IMR-90 (cell line): ENCODE measurements at regions not wholly inside any gene's neighbourhood (a gene's known extent, or its start where the extent isn't known, plus 50 kb on each side); places are given as distances from the start of the nearest gene placed in this dataset.

Experiments
- CTCF ChIP-seq: conservative IDR thresholded peaks from 2 replicates; pipeline ENCODE4 v1.5.1; 2012; ENCODE audit warnings: mild to moderate bottlenecking, low read depth, low read length, improper control_type of control experiment
- MXI1 ChIP-seq: IDR thresholded peaks from 2 replicates; pipeline ENCODE4 v1.6.1; 2012; ENCODE audit warnings: low read depth, mild to moderate bottlenecking, low read length, moderate library complexity, borderline replicate concordance
- NFE2L2 ChIP-seq: fragments of 150-350 bp; IDR thresholded peaks from 2 replicates; pipeline ENCODE4 v1.6.1; 2016; ENCODE audit warnings: low read depth, mild to moderate bottlenecking, low read length
- POLR2A ChIP-seq: IDR thresholded peaks from 2 replicates; pipeline ENCODE4 v1.6.1; 2012; ENCODE audit warnings: mild to moderate bottlenecking, low read depth, low read length
- RCOR1 ChIP-seq: IDR thresholded peaks from 2 replicates; pipeline ENCODE4 v1.6.1; 2012; ENCODE audit warnings: mild to moderate bottlenecking, low read length, improper control_type of control experiment; ENCODE audit not compliant: insufficient replicate concordance
- SMC3 ChIP-seq: fragments of 150-350 bp; IDR thresholded peaks from 2 replicates; pipeline ENCODE4 v1.6.1; 2016; ENCODE audit warnings: low read depth, mild to moderate bottlenecking, antibody characterized with exemption, low read length, moderate library complexity
- USF2 ChIP-seq: fragments of 150-350 bp; IDR thresholded peaks from 2 replicates; pipeline ENCODE4 v1.6.1; 2017; ENCODE audit warnings: mild to moderate bottlenecking, antibody characterized with exemption, low read length, low read depth

GRCh38 chr1:5578690-5579089 is 413.5 kb downstream of the NPHP4 start:
- TF ChIP-seq MXI1: no peak
- no peak for TF ChIP-seq POLR2A
- no peak for TF ChIP-seq NFE2L2
- no peak for TF ChIP-seq CTCF
- no peak for TF ChIP-seq USF2
- TF ChIP-seq RCOR1: no peak
- TF ChIP-seq SMC3: no peak
